ENCODE measurements at regions not wholly inside any gene's neighbourhood (a gene's known extent, or its start where the extent isn't known, plus 50 kb on each side); places are given as distances from the start of the nearest gene placed in this dataset.

DNA sequence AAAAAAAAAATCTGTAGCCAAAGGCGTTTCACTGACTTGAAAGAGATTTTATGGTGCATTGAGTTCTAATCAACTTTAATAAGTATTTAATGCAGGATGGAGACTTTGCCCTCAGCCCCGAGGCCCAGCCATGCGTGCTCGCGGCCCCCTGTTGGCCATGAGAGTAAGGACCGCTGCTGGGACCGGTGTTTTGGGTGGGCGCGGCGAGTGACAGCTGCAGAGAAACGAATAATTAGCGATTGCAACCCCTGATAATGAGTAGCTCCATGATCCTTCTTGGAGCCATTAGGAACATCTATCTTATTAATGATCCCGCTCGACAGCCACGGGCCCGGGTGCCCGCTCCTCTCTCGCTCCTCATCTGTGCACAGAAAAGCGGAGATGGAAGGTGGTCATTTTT, 347.4 kb downstream of the RPS24 start:
- Histone ChIP-seq H3K27ac (ENCODE audit: low read depth, low read length) (no peak overlapping the region), H3K9me3 (ENCODE audit: control insufficient read depth in 1 of 2, insufficient read depth in 1 of 2, low read depth in 1 of 2, low read length in 2 of 2) (no peaks in the 10 kb centered on the region), H3K27me3 (ENCODE audit: insufficient read depth, low read length) (peaks cover 31% of the 10 kb centered on the region), H3K36me3 (ENCODE audit: control insufficient read depth in 1 of 2, insufficient read depth in 2 of 2, low read length in 2 of 2) (no peaks in the 10 kb centered on the region), H3K4me3 (replicated peaks in 1 of 2; ENCODE audit: low read depth in 1 of 2, low read length in 2 of 2) (no peak overlapping the region), H2AFZ (ENCODE audit: low read depth, low read length, poor library complexity, severe bottlenecking) (no peak overlapping the region), H3K4me1 (ENCODE audit: control insufficient read depth in 1 of 2, insufficient read depth in 2 of 2, low read length in 2 of 2) (no peaks in the 10 kb centered on the region), H4K20me1 (ENCODE audit: insufficient read depth) (no peaks in the 10 kb centered on the region), H3K79me2 (ENCODE audit: insufficient read depth, low read length) (no peaks in the 10 kb centered on the region), H3K4me2 (ENCODE audit: low read length) (no peak overlapping the region), H3K9ac (ENCODE audit: low read length) (no peak overlapping the region), H3K9me2 (ENCODE audit: insufficient read depth) (no peaks in the 10 kb centered on the region)
- ChIA-PET RAD21 (ENCODE audit: low non-redundant PET in 1 of 2, low total read pairs in 2 of 2, uncharacterized antibody in 2 of 2, unreplicated experiment in 2 of 2) (no interaction called here), POLR2A (no interaction called here), CTCF (interaction anchor here (0.6 kb wide), 1 partner anchor 276 kb away, joined by 4 read pairs; no protein-coding TSS in a partner anchor)
- intact Hi-C loops (cut with micrococcal nuclease): no loop called here
- ATAC-seq (peak; percentile 81), DNase-seq (ENCODE audit: low read depth, low spot score) (no peak)
- TF ChIP-seq POLR2A (IDR thresholded peaks at IDR 0.05; ENCODE audit: borderline replicate concordance, extremely low read depth, insufficient read depth, insufficient read length) (no peak), SRF (IDR thresholded peaks at IDR 0.05; ENCODE audit: low read depth) (no peak), POLR2AphosphoS5 (IDR thresholded peaks at IDR 0.05; ENCODE audit: low read depth, low read length) (no peak), ZNF274 (IDR thresholded peaks at IDR 0.05; ENCODE audit: low read depth, low read length) (no peak), SIN3A (IDR thresholded peaks at IDR 0.05; ENCODE audit: low read depth) (no peak), JUND (IDR thresholded peaks at IDR 0.05) (no peak), EGR1 (IDR thresholded peaks at IDR 0.05; ENCODE audit: low read depth) (no peak), RAD21 (IDR thresholded peaks at IDR 0.05; ENCODE audit: low read depth) (0 out of 2 replicates have a peak, but pooled peaks have one; percentile 37)
- TF ChIP-seq, protein P1, sequence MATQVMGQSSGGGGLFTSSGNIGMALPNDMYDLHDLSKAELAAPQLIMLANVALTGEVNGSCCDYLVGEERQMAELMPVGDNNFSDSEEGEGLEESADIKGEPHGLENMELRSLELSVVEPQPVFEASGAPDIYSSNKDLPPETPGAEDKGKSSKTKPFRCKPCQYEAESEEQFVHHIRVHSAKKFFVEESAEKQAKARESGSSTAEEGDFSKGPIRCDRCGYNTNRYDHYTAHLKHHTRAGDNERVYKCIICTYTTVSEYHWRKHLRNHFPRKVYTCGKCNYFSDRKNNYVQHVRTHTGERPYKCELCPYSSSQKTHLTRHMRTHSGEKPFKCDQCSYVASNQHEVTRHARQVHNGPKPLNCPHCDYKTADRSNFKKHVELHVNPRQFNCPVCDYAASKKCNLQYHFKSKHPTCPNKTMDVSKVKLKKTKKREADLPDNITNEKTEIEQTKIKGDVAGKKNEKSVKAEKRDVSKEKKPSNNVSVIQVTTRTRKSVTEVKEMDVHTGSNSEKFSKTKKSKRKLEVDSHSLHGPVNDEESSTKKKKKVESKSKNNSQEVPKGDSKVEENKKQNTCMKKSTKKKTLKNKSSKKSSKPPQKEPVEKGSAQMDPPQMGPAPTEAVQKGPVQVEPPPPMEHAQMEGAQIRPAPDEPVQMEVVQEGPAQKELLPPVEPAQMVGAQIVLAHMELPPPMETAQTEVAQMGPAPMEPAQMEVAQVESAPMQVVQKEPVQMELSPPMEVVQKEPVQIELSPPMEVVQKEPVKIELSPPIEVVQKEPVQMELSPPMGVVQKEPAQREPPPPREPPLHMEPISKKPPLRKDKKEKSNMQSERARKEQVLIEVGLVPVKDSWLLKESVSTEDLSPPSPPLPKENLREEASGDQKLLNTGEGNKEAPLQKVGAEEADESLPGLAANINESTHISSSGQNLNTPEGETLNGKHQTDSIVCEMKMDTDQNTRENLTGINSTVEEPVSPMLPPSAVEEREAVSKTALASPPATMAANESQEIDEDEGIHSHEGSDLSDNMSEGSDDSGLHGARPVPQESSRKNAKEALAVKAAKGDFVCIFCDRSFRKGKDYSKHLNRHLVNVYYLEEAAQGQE (IDR thresholded peaks at IDR 0.05; ENCODE audit: low read depth): no peak
- TF ChIP-seq, protein P2, sequence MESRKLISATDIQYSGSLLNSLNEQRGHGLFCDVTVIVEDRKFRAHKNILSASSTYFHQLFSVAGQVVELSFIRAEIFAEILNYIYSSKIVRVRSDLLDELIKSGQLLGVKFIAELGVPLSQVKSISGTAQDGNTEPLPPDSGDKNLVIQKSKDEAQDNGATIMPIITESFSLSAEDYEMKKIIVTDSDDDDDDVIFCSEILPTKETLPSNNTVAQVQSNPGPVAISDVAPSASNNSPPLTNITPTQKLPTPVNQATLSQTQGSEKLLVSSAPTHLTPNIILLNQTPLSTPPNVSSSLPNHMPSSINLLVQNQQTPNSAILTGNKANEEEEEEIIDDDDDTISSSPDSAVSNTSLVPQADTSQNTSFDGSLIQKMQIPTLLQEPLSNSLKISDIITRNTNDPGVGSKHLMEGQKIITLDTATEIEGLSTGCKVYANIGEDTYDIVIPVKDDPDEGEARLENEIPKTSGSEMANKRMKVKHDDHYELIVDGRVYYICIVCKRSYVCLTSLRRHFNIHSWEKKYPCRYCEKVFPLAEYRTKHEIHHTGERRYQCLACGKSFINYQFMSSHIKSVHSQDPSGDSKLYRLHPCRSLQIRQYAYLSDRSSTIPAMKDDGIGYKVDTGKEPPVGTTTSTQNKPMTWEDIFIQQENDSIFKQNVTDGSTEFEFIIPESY (IDR thresholded peaks at IDR 0.05; ENCODE audit: extremely low read depth, insufficient replicate concordance, low read length): no peak
- TF ChIP-seq, protein P3, sequence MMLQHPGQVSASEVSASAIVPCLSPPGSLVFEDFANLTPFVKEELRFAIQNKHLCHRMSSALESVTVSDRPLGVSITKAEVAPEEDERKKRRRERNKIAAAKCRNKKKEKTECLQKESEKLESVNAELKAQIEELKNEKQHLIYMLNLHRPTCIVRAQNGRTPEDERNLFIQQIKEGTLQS (IDR thresholded peaks at IDR 0.05): no peak
- TF ChIP-seq, protein P4, sequence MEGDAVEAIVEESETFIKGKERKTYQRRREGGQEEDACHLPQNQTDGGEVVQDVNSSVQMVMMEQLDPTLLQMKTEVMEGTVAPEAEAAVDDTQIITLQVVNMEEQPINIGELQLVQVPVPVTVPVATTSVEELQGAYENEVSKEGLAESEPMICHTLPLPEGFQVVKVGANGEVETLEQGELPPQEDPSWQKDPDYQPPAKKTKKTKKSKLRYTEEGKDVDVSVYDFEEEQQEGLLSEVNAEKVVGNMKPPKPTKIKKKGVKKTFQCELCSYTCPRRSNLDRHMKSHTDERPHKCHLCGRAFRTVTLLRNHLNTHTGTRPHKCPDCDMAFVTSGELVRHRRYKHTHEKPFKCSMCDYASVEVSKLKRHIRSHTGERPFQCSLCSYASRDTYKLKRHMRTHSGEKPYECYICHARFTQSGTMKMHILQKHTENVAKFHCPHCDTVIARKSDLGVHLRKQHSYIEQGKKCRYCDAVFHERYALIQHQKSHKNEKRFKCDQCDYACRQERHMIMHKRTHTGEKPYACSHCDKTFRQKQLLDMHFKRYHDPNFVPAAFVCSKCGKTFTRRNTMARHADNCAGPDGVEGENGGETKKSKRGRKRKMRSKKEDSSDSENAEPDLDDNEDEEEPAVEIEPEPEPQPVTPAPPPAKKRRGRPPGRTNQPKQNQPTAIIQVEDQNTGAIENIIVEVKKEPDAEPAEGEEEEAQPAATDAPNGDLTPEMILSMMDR (IDR thresholded peaks at IDR 0.05 in 2 of 3, conservative IDR thresholded peaks at IDR 0.05 in 1 of 3; ENCODE audit: borderline replicate concordance in 1 of 3, insufficient read depth in 1 of 3, low read depth in 2 of 3, low read length in 2 of 3): peak in 2 of 3 experiments; percentile 59 to 63; a peak in 4 of 6 replicates
- no TSS peak for BruUV-seq (replicated peaks)

Data from HCT116 (cell line).